Activated T-cell treated with anti-CD3 and anti-CD28 coated beads, Interleukin-2, amount 50 U/mL, for 4 hours (primary cell): ENCODE measurements at regions not wholly inside any gene's neighbourhood (a gene's known extent, or its start where the extent isn't known, plus 50 kb on each side); places are given as distances from the start of the nearest gene placed in this dataset.
"Not testable (repeated sequence)": the region's sequence is repeated elsewhere in the genome, so short reads cannot be mapped to it uniquely, and the experiment has no call there.

Experiments used
- ATAC-seq, 2 donors: fragments of 200-7000 bp; cut with Tn5 transposase; one replicate each; pipeline ENCODE4 v1.10.0; 2021
- DNase-seq: peaks from one replicate; pipeline ENCODE4 v3.0.0-alpha.2; 2020
- H3K27me3 Mint-ChIP-seq: one replicate; pipeline ENCODE4 v1.8.0; 2021; ENCODE audit warnings: low read depth, mixed read lengths
- H3K36me3 Mint-ChIP-seq: one replicate; pipeline ENCODE4 v1.8.0; 2022; ENCODE audit warnings: mixed read lengths; ENCODE audit not compliant: insufficient read depth
- H3K4me1 Mint-ChIP-seq: one replicate; pipeline ENCODE4 v1.8.0; 2021; ENCODE audit warnings: low read depth, mixed read lengths
- H3K4me3 Mint-ChIP-seq: one replicate; pipeline ENCODE4 v1.8.0; 2021; ENCODE audit warnings: mild to moderate bottlenecking, moderate library complexity, mixed read lengths
- H3K9me3 Mint-ChIP-seq: one replicate; pipeline ENCODE4 v1.8.0; 2021; ENCODE audit warnings: mixed read lengths

DNA sequence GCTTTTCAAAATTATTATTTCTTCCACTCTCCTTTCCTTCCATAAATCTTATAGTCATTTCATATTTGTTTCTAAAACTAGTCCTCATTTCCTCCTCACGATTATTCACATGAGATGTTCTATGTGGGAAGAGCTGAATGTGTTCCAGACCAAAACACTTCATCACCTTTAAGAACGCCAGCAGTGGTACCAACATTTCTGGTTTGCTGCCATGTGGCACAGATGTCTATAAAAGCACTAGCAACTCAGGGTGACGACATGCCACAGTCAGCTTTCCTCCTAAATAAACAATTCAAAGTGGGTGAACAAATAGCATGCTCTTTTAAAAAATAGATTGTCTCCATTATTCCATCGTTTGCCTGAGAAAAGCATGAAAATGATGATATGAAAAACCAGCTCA is 1217.8 kb upstream of the ADGRL2 start:
- ATAC-seq = no peak
- DNase-seq = no peak
- Mint-ChIP-seq H3K4me1 (no peaks in the 10 kb centered on the region), H3K4me3 (no peak overlapping the region), H3K9me3 (peaks cover 31% of the 10 kb centered on the region), H3K36me3 (no peaks in the 10 kb centered on the region), H3K27me3 (no peaks in the 10 kb centered on the region)

DNA sequence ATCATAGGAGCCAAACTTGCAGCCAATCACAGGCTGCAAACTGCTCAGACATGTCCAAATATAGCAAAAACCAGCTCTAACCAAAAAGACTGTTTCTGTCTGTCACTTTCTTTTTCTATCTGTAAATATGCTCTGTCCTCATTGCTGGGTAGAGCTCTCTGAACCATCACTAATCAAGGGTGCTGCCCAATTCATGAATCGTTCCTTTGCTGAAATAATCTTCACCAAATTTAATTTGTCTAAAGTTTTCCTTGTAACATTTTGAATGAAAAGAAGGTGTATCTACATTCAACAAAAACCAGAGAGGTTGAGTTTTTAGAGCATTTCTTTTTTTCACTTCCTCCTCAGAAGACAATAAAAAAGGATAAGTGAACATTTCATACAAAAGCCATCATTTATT is 1221.7 kb upstream of the ADGRL2 start:
- Mint-ChIP-seq H3K36me3 (no peaks in the 10 kb centered on the region), H3K4me3 (no peak overlapping the region), H3K4me1 (no peaks in the 10 kb centered on the region), H3K27me3 (no peaks in the 10 kb centered on the region), H3K9me3 (peaks cover 15% of the 10 kb centered on the region)
- no peak for DNase-seq
- no peak for ATAC-seq

DNA sequence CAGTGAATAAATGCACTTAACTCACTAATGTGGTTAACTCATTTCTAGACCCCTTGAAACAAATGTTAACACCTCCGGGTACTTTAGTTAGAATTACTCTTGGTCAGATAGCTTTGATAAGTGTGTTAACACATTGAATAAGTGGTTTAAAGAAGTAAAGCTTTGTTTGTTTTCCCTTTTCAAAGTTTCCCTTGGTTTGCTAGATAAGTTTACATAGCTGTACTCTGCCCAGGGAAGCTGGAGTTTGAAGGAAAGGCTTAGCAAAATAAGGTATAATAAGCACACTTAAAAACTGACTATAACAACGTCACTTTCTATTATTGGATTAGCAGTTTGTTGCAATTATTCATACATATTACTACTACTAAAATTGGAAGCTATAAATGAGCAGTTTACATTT is 1233.9 kb upstream of the ADGRL2 start:
- DNase-seq = no peak
- peaks cover 7% of the 10 kb centered on the region for H3K9me3 Mint-ChIP-seq
- no peaks in the 10 kb centered on the region for H3K36me3 Mint-ChIP-seq
- no peaks in the 10 kb centered on the region for H3K27me3 Mint-ChIP-seq
- H3K4me3 Mint-ChIP-seq = no peak overlapping the region
- no peaks in the 10 kb centered on the region for H3K4me1 Mint-ChIP-seq
- ATAC-seq = no peak

DNA sequence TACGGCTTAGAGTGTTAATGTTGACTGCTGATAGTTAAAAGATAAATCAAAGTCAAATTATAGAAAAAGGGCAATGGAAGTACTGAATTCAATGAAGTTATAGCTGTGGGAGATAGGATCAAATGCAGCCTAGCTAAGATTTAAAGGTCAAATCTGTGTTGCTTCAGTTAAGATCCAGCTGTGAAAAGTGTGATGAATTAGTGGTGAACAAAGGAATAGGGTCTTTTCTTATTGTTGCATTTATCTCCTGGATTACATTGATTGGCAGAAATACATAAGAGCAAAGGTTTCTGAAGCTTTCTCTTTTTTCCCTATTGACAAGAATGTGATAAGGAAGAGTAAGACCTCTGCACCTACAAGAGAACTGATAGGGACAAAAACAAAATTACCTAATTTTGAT is 1234.6 kb upstream of the ADGRL2 start:
- Mint-ChIP-seq H3K9me3 (peaks cover 7% of the 10 kb centered on the region), H3K4me3 (no peak overlapping the region), H3K36me3 (no peaks in the 10 kb centered on the region), H3K4me1 (no peaks in the 10 kb centered on the region), H3K27me3 (no peaks in the 10 kb centered on the region)
- DNase-seq = no peak
- ATAC-seq = no peak

DNA sequence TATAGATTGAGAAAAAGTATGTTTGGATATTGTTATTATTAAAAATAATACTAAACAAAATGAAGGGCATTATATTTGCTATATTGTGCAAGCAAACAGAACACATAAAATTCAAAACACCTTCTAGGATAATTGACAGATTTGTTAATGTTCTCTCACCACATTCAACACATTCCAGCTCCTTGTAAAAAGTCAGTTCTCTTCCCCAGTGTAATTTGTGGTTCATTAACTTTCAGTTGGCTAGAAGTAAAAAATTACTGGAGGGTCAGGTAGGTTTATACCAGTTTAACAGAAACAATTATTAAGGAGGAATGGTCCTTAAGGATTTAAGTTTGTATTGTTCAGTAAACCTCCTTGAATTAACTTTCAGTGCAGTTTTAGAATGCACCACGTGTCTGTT is 1235.3 kb upstream of the ADGRL2 start:
- H3K9me3 Mint-ChIP-seq = peaks cover 7% of the 10 kb centered on the region
- no peak for ATAC-seq
- no peaks in the 10 kb centered on the region for H3K36me3 Mint-ChIP-seq
- DNase-seq = no peak
- H3K27me3 Mint-ChIP-seq = no peaks in the 10 kb centered on the region
- no peak overlapping the region for H3K4me3 Mint-ChIP-seq
- no peaks in the 10 kb centered on the region for H3K4me1 Mint-ChIP-seq

DNA sequence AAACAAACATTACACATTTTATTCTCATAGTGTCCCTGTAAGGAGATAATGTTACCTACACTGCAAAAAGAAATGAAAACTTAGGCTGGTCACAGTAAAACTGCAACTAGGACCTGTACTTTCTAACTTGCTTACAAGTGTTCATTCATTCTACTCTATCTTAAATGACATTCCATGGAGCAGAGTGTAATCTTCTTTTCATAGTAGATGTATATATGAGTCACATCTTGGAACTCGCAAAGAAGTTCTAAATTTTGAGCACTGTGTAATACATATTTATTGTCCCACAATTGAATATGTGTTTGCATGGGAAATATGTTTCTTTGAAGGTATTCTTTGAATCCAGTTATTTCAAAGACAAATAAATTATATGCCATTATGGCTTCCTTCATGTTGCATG is 1258.5 kb upstream of the ADGRL2 start:
- Mint-ChIP-seq H3K4me3 (no peak overlapping the region), H3K27me3 (no peaks in the 10 kb centered on the region), H3K4me1 (no peaks in the 10 kb centered on the region), H3K36me3 (no peaks in the 10 kb centered on the region), H3K9me3 (peaks cover 3% of the 10 kb centered on the region)
- DNase-seq (no peak), ATAC-seq (no peak)

DNA sequence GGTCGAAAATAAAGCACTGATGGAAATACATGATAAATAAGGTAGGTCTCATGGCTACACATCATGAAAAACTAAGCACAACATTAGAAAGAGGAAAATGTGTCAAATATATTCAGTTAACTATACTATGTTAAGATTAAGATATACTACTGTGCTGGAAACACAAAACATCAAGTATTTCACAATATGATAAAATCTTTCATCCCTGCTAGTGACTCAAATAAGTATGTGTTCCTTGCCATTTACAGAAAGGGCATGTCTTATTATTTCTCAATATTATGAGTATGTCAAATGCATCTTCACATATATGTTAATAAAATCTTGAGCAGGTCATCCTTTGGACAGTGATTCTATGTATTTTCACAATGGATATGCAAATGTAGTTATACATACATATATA is 1260.1 kb upstream of the ADGRL2 start:
- Mint-ChIP-seq H3K27me3 (no peaks in the 10 kb centered on the region), H3K9me3 (no peaks in the 10 kb centered on the region), H3K4me1 (no peaks in the 10 kb centered on the region), H3K36me3 (no peaks in the 10 kb centered on the region), H3K4me3 (no peak overlapping the region)
- DNase-seq = no peak
- no peak for ATAC-seq

DNA sequence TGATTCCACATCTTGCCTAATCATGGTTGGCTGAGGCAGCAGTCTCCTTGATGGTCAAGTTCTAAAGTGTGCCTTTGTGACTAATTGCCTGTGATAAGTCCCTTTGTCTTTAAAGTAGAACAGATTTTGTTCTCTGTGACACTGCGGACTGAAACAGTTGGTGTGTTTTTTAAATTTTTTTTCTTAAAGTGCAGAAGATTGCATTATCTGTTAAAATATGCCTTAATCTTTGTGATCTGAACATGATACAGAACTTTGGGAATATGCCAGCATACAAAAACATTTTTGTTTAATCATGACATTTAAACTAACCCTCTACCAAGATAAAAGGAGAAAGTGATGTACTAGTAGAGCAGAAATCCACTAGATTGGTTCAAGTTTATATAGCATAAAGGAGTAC is 1260.6 kb upstream of the ADGRL2 start:
- Mint-ChIP-seq H3K4me1 (no peaks in the 10 kb centered on the region), H3K36me3 (no peaks in the 10 kb centered on the region), H3K4me3 (no peak overlapping the region), H3K9me3 (peaks cover 4% of the 10 kb centered on the region), H3K27me3 (no peaks in the 10 kb centered on the region)
- DNase-seq = no peak
- no peak for ATAC-seq

DNA sequence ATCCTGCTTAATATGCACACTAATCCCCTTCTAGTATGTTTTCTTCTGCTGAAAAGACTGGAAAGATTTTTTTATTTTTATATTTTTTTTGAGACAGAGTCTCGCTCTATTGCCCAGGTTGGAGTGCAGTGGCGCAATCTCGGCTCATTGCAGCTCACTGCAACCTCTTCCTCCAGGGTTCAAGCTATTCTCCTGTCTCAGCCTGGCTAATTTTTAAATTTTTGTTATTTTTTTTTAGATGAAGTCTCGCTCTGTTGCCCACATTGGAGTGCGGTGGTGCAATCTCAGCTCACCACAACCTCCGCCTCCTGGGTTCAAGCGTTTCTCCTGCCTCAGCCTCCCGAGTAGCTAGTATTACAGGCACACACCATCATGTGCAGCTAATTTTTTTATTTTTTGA is 1261.4 kb upstream of the ADGRL2 start:
- H3K4me3 Mint-ChIP-seq, H3K4me1 Mint-ChIP-seq, DNase-seq, H3K9me3 Mint-ChIP-seq, H3K27me3 Mint-ChIP-seq, ATAC-seq, H3K36me3 Mint-ChIP-seq: not testable (repeated sequence)

DNA sequence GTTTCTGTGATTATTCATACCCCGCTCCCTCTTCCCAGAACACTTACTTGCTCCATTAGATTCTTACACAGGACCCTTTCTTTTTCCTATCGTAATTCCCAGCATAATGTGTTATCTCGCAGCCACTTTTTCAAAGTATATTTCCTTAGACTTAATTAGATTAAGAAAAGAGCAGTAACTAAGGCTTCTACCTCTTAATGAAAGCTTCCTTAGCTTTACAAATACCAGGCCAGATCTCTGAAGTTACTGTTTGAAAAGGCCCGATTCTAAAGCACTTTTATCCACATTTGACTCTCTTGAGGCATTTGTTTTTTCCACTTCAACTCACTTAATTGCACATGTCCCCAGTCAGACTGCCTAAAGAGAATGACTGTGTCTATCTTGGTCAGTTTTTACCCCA is 1264.3 kb upstream of the ADGRL2 start:
- Mint-ChIP-seq H3K9me3 (peaks cover 6% of the 10 kb centered on the region), H3K36me3 (no peaks in the 10 kb centered on the region), H3K27me3 (no peaks in the 10 kb centered on the region), H3K4me3 (no peak overlapping the region), H3K4me1 (no peaks in the 10 kb centered on the region)
- DNase-seq = no peak
- ATAC-seq = no peak

DNA sequence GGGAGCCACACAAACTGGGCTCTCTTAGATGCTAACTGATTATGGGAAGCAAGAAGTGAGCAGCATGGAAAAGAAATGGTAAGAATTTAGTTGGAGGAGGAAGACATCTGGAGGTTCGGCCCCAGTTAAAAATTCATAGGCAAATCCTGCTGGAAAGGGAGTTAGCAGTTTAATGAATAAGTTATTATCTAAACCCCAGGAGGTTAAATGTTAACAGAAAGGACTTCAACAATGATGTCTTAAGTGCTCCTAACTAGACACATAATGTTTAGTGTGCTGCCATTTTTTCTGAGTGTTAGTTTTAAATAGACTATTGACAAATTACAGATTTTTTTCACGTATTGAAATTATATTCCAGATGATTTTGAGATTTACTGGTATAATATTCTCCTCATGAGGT is 1265.3 kb upstream of the ADGRL2 start:
- ATAC-seq (no peak), DNase-seq (no peak)
- Mint-ChIP-seq H3K4me1 (no peaks in the 10 kb centered on the region), H3K27me3 (no peaks in the 10 kb centered on the region), H3K4me3 (no peak overlapping the region), H3K36me3 (no peaks in the 10 kb centered on the region), H3K9me3 (peaks cover 6% of the 10 kb centered on the region)

DNA sequence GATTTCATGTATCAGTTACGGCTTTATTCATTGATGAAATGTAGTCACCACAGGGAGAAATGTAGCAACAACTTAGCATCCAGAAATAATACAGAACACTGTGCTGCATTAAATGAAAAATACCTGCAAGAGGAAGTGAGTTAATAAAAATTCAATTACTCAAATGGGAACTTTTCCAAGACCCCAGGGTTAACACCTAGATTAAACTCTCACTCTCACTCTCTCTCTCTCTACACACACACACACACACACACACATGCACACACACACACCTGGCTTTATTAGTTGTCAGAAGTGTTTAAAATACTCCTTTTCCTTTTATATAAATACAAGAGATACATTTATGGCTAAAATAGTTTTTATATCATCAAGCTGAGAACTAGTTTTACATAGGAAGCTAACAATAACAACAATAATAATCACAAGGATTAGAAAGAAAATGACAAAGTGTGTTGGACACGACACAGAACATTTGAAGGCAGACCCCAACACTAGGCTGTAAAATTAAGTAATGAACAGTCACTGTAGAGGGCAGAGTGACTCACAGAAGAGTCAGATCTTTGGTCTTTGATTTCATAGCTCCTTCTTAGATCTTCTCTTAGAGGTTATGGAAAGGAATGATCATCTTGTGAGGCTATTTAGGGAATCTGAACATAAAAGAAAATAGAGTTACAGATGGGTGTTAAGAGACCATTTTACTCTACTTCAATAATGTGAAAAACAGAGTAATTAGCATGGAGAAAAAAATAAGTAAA is 1266.0 kb upstream of the ADGRL2 start:
- Mint-ChIP-seq H3K27me3 (no peaks in the 10 kb centered on the region), H3K4me1 (no peaks in the 10 kb centered on the region), H3K9me3 (peaks cover 6% of the 10 kb centered on the region), H3K36me3 (no peaks in the 10 kb centered on the region), H3K4me3 (no peak overlapping the region)
- ATAC-seq (no peak), DNase-seq (no peak)

DNA sequence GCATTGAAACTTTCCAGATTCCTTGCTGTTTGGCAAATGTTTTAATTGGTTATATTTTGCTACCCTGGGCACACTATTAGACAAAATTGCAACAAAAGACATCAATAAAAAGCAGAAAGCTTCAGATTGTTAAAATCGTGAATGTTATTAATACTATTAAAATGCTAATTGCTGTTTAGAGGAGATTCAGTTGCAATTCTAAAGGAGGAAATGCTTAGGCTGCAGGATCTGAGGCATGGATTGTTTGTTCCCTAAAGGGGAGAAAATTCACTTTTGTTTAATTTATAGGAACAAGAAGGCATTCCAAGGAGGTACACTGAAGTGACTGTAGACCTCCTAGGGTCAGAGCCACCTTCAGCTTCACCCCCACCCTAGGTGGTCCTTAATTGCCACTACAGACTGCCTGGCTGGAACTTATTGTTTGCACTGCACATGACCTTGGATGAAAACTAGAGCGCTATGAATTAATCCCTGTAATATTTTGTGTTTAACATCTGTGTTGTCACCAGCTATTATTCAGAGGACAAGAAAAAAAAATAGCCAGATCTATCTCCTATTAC is 1266.9 kb upstream of the ADGRL2 start:
- H3K4me1 Mint-ChIP-seq = no peaks in the 10 kb centered on the region
- no peaks in the 10 kb centered on the region for H3K36me3 Mint-ChIP-seq
- no peak overlapping the region for H3K4me3 Mint-ChIP-seq

DNA sequence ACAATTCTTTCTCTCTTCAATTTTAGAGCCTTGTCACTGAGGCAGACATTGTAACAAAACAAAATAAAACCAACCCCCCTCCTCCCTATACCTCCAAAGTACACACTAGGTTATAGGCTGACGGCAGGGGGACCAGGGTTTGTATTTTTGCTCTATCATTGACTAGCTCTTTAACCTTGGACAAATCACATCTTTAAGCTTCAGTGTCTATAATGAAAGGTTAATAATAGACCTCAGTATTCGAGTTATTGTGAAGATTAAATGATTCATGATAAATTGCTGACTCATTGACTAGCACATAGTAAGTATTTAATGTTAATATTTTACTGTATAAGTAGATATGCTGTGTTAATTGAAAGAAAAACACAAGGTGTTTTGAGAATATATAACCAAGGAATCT is 1267.6 kb upstream of the ADGRL2 start:
- ATAC-seq (no peak), DNase-seq (no peak)
- Mint-ChIP-seq H3K9me3 (peaks cover 6% of the 10 kb centered on the region), H3K36me3 (no peaks in the 10 kb centered on the region), H3K27me3 (no peaks in the 10 kb centered on the region), H3K4me3 (no peak overlapping the region), H3K4me1 (no peaks in the 10 kb centered on the region)

More for the DNA sequence above, 1266.9 kb upstream of the ADGRL2 start:
- no peak for ATAC-seq
- no peak for DNase-seq
- Mint-ChIP-seq H3K9me3 (peaks cover 6% of the 10 kb centered on the region), H3K27me3 (no peaks in the 10 kb centered on the region)

DNA sequence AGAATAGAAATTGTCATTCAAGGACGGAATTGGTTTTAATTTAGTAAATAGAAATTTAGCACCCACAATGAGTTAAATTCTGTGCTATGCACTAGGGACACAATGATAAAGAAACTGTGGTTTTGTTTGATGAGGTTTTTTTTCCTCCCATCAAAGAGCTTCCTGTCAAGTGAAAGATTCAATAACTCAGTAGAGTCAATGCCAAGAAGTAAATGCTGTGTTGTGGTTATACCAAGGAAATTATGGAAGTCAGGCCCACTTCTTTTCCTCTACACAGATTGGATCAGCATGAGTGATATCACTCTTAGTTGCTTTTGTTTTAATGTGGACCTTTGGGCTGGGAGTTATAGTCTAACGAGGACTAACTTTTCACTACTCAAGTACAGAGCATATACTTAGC is 1269.6 kb upstream of the ADGRL2 start:
- ATAC-seq (no peak), DNase-seq (no peak)
- Mint-ChIP-seq H3K36me3 (no peaks in the 10 kb centered on the region), H3K4me3 (no peak overlapping the region), H3K27me3 (no peaks in the 10 kb centered on the region), H3K9me3 (peaks cover 6% of the 10 kb centered on the region), H3K4me1 (no peaks in the 10 kb centered on the region)
